Activated naive CD8-positive, alpha-beta T cell (primary cell): ENCODE measurements at regions not wholly inside any gene's neighbourhood (a gene's known extent, or its start where the extent isn't known, plus 50 kb on each side); places are given as distances from the start of the nearest gene placed in this dataset.
"Not testable (repeated sequence)": the region's sequence is repeated elsewhere in the genome, so short reads cannot be mapped to it uniquely, and the experiment has no call there.

Experiments
- H3K27ac Mint-ChIP-seq: one replicate; pipeline ENCODE4 v1.8.0; 2021; ENCODE audit warnings: mixed read lengths
- H3K27me3 Mint-ChIP-seq: one replicate; pipeline ENCODE4 v1.8.0; 2021; ENCODE audit warnings: mixed read lengths
- H3K36me3 Mint-ChIP-seq: one replicate; pipeline ENCODE4 v1.8.0; 2021; ENCODE audit warnings: mixed read lengths
- H3K4me1 Mint-ChIP-seq: one replicate; pipeline ENCODE4 v1.8.0; 2021; ENCODE audit warnings: low read depth, mixed read lengths
- H3K4me3 Mint-ChIP-seq: one replicate; pipeline ENCODE4 v1.8.0; 2021; ENCODE audit warnings: mild to moderate bottlenecking, mixed read lengths
- H3K9me3 Mint-ChIP-seq: one replicate; pipeline ENCODE4 v1.8.0; 2021; ENCODE audit warnings: low read depth, mixed read lengths

DNA sequence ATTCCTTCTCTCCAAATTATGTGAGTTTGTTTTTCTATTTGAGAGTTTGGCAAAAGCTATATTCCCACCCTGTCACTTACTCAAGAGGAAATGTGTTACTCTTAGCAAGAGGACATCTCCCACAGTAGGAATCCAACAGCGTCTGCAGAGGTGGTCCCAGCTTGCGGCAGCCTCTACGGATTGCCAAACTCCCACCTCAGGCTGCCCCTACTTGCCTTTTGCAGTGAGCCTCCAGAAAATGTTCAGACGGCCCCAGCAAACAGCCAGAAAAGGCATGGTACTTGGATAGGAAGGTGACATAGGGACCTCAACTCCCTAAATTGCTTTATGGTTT lies 158.4 kb downstream of the SUCLG1 start:
- no peak overlapping the region for H3K4me3 Mint-ChIP-seq
- H3K4me1 Mint-ChIP-seq, result no peaks in the 10 kb centered on the region
- H3K27ac Mint-ChIP-seq, result no peak overlapping the region
- H3K9me3 Mint-ChIP-seq, result peaks cover 4% of the 10 kb centered on the region
- peaks cover 3% of the 10 kb centered on the region for H3K27me3 Mint-ChIP-seq
- H3K36me3 Mint-ChIP-seq, result no peaks in the 10 kb centered on the region

DNA sequence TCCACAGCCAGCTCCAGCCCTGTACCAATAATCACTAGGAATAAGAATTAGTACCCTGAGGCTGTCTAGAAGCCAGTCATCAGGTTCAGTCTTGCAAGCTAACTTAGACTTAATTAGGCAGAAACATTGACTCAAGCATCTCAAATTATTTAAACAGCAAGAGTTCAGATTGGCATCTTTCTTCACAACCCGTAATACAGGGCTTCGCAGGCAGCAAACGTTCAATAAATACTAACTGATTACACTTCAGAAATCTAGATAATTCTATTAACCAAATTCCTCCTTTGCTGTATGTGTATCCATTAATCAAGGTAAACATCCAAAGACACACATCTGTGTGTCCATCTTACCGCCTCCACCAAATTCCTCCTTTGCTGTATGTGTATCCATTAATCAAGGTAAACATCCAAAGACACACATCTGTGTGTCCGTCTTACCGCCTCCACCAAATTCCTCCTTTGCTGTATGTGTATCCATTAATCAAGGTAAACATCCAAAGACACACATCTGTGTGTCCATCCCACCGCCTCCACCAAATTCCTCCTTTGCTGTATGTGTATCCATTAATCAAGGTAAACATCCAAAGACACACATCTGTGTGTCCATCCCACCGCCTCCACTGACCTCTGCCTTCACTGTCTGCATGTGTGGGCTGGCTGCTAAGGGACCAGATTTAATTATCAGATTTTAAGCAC lies 158.9 kb downstream of the SUCLG1 start:
- not testable (repeated sequence) for H3K27ac Mint-ChIP-seq, H3K36me3 Mint-ChIP-seq, H3K9me3 Mint-ChIP-seq, H3K4me1 Mint-ChIP-seq, H3K4me3 Mint-ChIP-seq, H3K27me3 Mint-ChIP-seq

DNA sequence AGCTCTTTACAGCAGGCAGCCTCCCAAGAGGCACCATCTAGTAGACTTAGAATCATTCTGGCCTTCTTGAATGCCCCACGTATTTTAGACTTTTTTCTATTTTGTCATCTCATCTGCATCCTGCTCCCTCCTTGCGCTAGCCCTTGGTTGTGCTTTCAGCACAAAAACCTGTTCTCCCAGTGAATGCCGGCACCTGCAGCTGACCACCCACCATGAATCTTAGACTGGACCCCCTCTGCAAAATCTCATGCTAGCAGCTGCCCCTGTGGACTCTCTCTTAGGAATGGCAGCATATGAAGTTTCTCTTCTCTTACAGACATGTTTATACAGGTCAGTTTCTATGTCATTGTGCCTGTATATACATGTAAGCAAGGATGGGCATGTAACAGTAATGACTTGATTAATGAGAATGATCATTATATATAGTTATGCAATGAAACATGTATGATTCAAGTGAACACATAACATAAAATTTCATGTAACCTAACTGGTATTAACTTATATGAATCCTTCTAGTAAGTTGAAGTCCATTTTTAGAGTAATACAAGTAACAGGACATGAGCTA lies 159.8 kb downstream of the SUCLG1 start:
- Mint-ChIP-seq H3K4me3 (no peak overlapping the region), H3K9me3 (no peaks in the 10 kb centered on the region), H3K27me3 (peaks cover 3% of the 10 kb centered on the region), H3K27ac (no peak overlapping the region), H3K4me1 (no peaks in the 10 kb centered on the region), H3K36me3 (no peaks in the 10 kb centered on the region)

DNA sequence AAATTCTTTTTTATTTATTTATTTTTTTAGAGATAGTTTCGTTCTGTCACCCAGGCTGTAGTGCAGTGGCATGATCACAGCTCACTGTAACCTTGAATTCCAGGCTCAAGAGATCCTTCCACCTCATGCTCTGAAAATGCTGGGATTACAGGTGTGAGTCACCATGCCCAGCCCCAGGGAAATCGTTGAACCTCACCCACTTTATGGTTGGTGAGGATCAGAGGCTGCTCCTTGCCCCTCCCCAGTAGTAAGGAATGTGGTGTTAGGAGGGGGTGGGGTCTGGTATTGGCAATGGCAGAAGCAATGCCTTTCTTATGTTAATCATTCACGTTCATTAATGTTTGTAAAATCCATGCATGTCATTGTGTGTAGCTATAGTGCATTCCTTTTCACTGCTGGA lies 161.9 kb downstream of the SUCLG1 start:
- no peaks in the 10 kb centered on the region for H3K9me3 Mint-ChIP-seq
- no peak overlapping the region for H3K27ac Mint-ChIP-seq
- H3K27me3 Mint-ChIP-seq, result peaks cover 4% of the 10 kb centered on the region
- H3K4me3 Mint-ChIP-seq, result no peak overlapping the region
- H3K36me3 Mint-ChIP-seq, result no peaks in the 10 kb centered on the region
- no peaks in the 10 kb centered on the region for H3K4me1 Mint-ChIP-seq

DNA sequence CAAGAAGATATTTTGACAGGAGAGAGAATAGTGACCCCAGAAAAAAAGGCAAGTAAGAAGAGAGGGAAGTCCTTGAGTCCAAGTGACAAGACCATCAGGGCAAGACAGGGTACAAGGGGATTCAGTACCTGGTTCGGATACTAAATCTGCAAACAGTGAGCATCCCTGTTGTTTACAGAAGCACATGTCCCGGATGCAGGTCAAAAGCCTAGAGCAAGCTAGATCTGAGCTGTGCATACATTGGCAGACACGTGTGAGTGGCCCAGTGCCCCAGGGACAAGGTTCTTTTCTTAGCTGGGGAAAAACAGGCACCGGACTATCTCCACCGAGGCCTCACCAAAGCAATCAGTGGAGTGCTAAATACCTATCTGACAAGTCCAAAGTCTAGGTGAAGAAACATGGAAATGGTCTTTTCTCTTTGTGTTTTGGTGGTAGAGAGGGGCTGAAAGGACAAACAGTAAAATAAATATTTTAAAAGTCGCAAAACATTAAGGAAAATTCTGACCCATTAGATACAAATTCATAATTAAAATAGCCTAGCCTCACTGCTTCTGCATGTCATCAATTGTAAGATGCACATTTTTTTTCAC lies 165.2 kb downstream of the SUCLG1 start:
- no peak overlapping the region for H3K27ac Mint-ChIP-seq
- H3K4me3 Mint-ChIP-seq, result no peak overlapping the region
- H3K4me1 Mint-ChIP-seq, result no peaks in the 10 kb centered on the region
- H3K9me3 Mint-ChIP-seq, result no peaks in the 10 kb centered on the region
- peaks cover 9% of the 10 kb centered on the region for H3K27me3 Mint-ChIP-seq
- no peaks in the 10 kb centered on the region for H3K36me3 Mint-ChIP-seq

DNA sequence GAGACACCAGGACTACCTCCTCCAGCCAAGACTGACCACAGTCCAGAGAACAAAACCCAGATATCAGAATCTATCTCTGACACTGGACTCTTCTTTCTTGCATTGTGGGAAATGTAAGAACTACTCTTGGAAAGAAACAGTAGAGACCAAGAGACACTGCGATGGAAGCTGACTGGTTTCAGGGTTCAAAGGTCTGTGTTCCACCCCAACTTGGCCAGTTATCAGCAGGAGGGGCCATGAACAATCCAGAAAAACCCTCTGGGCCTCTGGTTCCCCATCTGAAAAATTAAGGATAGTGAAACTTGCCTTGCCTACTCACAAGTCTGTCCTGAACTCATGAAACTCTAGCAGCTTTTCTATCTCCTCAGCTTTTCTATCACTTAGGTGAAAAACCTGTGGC lies 166.5 kb downstream of the SUCLG1 start:
- no peak overlapping the region for H3K27ac Mint-ChIP-seq
- no peaks in the 10 kb centered on the region for H3K9me3 Mint-ChIP-seq
- peaks cover 10% of the 10 kb centered on the region for H3K27me3 Mint-ChIP-seq
- H3K4me3 Mint-ChIP-seq, result no peak overlapping the region
- no peaks in the 10 kb centered on the region for H3K4me1 Mint-ChIP-seq
- no peaks in the 10 kb centered on the region for H3K36me3 Mint-ChIP-seq

DNA sequence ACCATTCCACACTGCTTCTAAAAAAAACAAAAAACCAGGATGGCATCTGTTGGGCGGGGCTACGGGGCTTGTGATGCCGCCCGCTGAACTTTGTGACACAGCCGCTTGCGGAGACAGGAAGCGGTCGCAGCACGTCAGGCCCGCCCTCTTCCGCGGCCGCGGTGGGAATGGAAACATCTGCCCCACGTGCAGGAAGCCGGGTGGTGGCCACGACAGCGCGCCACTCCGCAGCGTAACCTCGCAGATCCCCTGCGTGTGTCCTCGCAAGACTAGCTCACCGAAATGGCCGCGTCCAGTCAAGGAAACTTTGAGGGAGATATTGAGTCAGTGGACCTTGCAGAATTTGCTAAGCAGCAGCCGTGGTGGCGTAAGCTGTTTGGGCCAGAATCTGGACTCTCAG lies 168.5 kb downstream of the SUCLG1 start:
- H3K27ac Mint-ChIP-seq, result no peak overlapping the region
- H3K4me3 Mint-ChIP-seq, result no peak overlapping the region
- H3K36me3 Mint-ChIP-seq, result no peaks in the 10 kb centered on the region

DNA sequence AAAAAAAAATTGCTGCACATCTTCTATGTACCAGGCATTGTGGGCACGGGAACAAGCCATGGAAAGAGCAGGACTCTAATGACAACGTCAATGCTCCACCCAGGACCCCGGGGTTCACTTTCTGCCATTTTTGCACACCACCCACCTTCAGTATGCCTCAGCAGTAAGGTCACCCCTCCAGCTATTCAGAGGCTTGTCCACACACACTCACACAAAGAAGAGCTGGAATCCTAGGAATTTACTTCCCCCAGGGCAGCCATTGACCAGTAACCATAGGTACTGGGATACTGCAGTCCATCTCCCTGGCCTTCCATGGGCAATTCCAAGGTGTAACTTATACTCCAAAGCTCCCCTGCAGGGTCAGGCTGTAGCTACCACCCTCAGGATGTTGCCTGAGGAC lies 170.8 kb downstream of the SUCLG1 start:
- H3K4me3 Mint-ChIP-seq, result no peak overlapping the region
- peaks cover 14% of the 10 kb centered on the region for H3K27me3 Mint-ChIP-seq
- no peaks in the 10 kb centered on the region for H3K4me1 Mint-ChIP-seq
- H3K36me3 Mint-ChIP-seq, result no peaks in the 10 kb centered on the region
- H3K27ac Mint-ChIP-seq, result no peak overlapping the region
- H3K9me3 Mint-ChIP-seq, result no peaks in the 10 kb centered on the region

More for the DNA sequence above, 168.5 kb downstream of the SUCLG1 start:
- H3K27me3 Mint-ChIP-seq, result peaks cover 17% of the 10 kb centered on the region
- H3K4me1 Mint-ChIP-seq, result no peaks in the 10 kb centered on the region
- no peaks in the 10 kb centered on the region for H3K9me3 Mint-ChIP-seq

DNA sequence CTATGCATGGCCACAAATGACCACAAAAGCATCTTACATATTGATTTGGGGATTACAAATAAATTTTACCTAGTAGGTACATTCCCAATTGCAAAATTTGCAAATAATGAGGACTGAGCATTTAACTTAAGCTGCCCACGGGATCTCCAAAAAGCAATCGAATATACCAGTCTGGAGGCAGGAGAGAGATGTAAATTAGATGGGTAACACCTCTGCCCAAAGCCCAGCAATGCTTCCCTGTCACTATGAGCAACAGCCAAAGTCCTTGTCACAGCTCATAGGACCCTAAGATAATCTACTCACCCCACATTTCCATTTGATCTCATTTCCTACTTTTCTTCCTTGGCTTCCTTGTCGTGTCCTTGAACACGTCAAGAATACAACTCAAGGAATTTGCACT lies 172.2 kb downstream of the SUCLG1 start:
- Mint-ChIP-seq H3K36me3 (no peaks in the 10 kb centered on the region), H3K27ac (no peak overlapping the region), H3K27me3 (peaks cover 11% of the 10 kb centered on the region), H3K4me3 (no peak overlapping the region), H3K9me3 (no peaks in the 10 kb centered on the region), H3K4me1 (no peaks in the 10 kb centered on the region)

DNA sequence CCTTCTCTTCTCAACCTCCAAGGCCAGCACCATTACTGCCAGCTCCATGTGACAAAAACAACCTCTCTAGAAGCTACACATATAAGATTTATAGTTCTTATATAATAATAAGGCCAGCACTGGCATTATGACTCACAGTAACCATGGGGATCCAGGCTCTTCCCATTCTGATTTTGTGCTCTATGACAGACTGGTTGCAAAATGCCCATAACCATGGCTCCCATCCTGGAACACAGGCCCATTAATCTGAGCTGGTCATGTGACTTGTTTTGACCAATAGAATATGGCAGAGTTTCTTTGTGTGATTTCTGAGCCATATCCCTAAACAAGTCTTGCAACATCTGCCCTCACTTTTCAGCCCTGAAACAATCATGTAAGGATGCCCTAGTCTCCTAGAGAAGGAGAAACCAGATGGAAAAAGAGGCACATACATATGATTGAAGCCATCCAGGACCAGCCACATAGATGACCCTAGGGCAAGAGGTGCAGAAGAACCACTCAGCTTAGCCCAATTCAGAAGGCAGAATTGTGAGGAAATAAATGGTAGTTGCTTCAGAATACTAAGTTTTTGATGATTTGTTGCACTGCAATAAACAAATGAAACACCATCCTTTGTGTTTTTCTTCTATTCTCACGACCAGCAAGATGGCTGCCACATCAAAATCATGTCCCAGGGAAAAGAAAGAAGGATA lies 173.9 kb downstream of the SUCLG1 start:
- no peak overlapping the region for H3K4me3 Mint-ChIP-seq
- no peaks in the 10 kb centered on the region for H3K36me3 Mint-ChIP-seq
- no peaks in the 10 kb centered on the region for H3K4me1 Mint-ChIP-seq
- H3K27me3 Mint-ChIP-seq, result peaks cover 8% of the 10 kb centered on the region
- H3K9me3 Mint-ChIP-seq, result no peaks in the 10 kb centered on the region
- no peak overlapping the region for H3K27ac Mint-ChIP-seq

DNA sequence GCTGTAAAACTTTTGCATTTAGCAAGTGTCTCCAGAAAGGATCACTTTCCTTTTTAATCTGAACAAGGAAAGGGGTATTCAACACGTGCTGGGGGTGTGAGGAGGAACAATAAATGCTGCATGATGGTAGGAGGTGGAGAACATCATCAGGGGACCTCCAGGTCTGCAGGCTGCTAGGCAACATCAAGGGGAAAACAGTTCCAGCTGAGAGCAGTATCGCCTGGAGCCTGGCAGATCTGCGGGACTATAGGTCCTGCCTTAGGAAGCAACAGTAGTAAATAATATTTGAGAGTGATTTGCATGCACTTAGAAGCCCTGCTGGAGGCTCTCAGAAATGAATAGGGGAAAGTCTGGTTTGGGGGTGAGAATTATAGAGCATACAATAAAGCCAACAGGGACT lies 175.6 kb downstream of the SUCLG1 start:
- H3K36me3 Mint-ChIP-seq, result no peaks in the 10 kb centered on the region
- H3K27me3 Mint-ChIP-seq, result peaks cover 8% of the 10 kb centered on the region
- no peaks in the 10 kb centered on the region for H3K9me3 Mint-ChIP-seq
- H3K4me3 Mint-ChIP-seq, result no peak overlapping the region
- peaks cover 1% of the 10 kb centered on the region for H3K4me1 Mint-ChIP-seq
- H3K27ac Mint-ChIP-seq, result no peak overlapping the region

DNA sequence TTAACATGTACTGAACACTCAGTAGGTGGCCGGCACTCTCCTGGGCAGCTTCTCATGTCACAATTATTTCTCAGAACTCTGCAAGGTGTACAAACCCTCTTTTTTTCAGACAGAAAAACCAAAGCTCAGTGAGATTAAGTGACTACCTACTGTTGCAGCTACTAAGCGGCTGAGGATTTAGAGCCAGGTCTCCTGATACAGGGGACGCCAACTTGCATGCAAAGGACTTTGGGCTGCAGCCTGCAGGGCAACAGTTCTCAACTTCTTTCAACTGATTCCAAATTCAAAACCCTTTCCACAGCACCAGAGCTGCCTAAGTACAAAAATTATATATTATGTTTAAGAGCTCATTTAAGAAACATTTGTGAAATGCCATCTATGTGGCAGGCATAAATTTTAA lies 177.6 kb downstream of the SUCLG1 start:
- H3K36me3 Mint-ChIP-seq, result no peaks in the 10 kb centered on the region
- H3K27me3 Mint-ChIP-seq, result peaks cover 3% of the 10 kb centered on the region
- no peak overlapping the region for H3K27ac Mint-ChIP-seq
- H3K9me3 Mint-ChIP-seq, result no peaks in the 10 kb centered on the region
- no peak overlapping the region for H3K4me3 Mint-ChIP-seq
- H3K4me1 Mint-ChIP-seq, result peaks cover 19% of the 10 kb centered on the region

DNA sequence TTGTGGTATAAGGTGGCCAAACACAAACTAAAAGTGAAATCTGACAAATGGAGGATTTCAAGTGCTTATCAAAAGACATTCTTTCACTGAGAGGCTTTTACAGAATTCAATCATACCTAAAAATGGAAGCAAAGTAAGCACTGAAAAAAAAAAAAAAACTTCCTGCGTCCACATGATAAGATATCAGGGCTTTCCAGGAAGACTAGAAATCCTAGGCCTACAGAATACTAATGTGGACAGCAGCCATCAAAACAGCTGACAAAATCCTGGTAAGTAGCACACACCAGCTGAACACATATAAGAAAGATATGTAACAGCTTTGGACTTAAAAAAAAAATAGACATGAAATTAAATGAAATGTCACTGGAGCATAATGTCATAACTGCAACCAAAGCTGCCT lies 178.2 kb downstream of the SUCLG1 start:
- Mint-ChIP-seq H3K9me3 (no peaks in the 10 kb centered on the region), H3K36me3 (no peaks in the 10 kb centered on the region), H3K27ac (no peak overlapping the region), H3K27me3 (peaks cover 2% of the 10 kb centered on the region), H3K4me1 (peaks cover 21% of the 10 kb centered on the region), H3K4me3 (no peak overlapping the region)

DNA sequence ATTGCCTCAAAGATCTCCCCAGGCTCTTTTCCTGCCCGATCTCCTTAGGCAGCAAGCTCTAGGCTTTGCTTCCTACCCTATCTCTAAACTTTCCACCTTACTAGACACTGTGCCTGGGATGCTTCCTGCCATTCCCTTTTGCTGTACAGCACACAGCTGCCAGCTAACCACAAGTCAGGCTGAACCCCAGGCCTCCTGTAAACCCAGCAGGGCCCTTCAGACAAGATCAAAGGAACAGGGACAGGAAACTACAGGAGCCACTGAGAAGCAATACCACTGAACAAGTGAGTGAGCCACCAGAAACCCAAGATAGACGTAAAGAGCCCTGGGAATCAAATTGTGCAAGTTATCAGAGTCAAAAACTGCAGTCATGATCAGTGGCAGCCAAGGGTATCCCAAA lies 180.7 kb downstream of the SUCLG1 start:
- Mint-ChIP-seq H3K27me3 (peaks cover 5% of the 10 kb centered on the region), H3K4me3 (no peak overlapping the region), H3K36me3 (no peaks in the 10 kb centered on the region), H3K4me1 (peaks cover 25% of the 10 kb centered on the region), H3K27ac (no peak overlapping the region), H3K9me3 (no peaks in the 10 kb centered on the region)

DNA sequence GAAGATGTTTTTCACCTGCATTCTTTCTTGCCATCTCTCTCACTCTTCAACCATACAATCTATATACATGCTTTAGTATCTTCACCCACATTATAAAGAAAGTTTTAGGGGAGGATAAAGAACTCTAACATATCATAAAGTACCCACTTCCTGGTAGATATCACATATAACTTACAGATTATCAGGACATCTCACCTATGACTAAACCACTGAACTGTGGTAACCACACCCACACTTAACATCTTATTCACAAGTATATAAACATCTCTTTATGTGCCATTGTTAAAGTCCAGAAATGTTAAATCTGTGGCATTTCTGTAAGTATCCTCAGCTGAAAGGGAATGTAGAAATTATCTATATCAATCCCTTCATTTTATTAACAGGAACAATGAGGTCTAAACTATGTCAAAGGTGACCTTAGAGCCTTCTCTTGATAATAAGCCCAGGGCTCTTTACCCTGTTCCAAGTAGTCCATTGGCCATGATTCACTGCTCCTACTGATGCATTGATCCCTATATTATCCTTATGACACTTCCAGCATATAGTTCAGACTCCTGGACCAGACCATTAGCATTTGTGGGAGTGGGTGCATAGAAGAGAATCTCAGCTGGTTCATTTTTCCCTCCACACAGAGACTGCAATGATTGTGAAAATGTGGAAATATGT lies 182.4 kb downstream of the SUCLG1 start:
- Mint-ChIP-seq H3K27me3 (peaks cover 5% of the 10 kb centered on the region), H3K4me1 (peaks cover 25% of the 10 kb centered on the region), H3K9me3 (no peaks in the 10 kb centered on the region), H3K27ac (no peak overlapping the region), H3K4me3 (no peak overlapping the region), H3K36me3 (no peaks in the 10 kb centered on the region)
